ENCODE measurements at regions not wholly inside any gene's neighbourhood (a gene's known extent, or its start where the extent isn't known, plus 50 kb on each side); places are given as distances from the start of the nearest gene placed in this dataset.
"Not testable (repeated sequence)": the region's sequence is repeated elsewhere in the genome, so short reads cannot be mapped to it uniquely, and the experiment has no call there.

GRCh38 chr17:52982331-52982730 lies 823.8 kb upstream of the CA10 start:
- DNase-seq = no peak
- Mint-ChIP-seq H3K4me3 (no peak overlapping the region), H3K4me1 (no peaks in the 10 kb centered on the region), H3K9me3 (peaks cover 0 to 14% of the 10 kb centered on the region in 2 donors), H3K27me3 (no peaks in the 10 kb centered on the region), H3K27ac (no peak overlapping the region)
- ATAC-seq = no peak

GRCh38 chr17:52979921-52980320 lies 821.4 kb upstream of the CA10 start:
- H3K27ac Mint-ChIP-seq = no peak overlapping the region
- no peak overlapping the region for H3K4me3 Mint-ChIP-seq
- DNase-seq (no peak), ATAC-seq (no peak)
- peaks cover 1 to 6% of the 10 kb centered on the region in 2 donors for H3K9me3 Mint-ChIP-seq
- no peaks in the 10 kb centered on the region for H3K4me1 Mint-ChIP-seq
- H3K27me3 Mint-ChIP-seq = no peaks in the 10 kb centered on the region

DNA sequence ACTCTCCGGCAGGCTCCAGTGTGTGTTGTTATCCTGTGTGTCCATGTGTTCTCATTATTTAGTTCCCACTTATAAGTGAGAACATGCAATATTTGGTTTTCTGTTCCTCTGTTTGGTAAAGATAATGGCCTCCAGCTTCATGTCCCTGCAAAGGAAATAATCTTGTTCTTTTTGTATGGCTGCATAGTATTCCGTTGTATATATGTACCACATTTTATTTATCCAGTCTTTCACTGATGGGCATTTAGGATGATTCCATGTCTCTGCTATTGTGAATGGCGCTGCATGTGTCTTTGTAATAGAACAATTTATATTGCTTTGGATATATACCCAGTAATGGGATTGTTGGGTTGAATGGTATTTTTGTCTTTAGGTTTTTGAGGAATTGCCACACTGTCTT lies 807.3 kb upstream of the CA10 start:
- Mint-ChIP-seq H3K9me3 (peaks cover 13 to 16% of the 10 kb centered on the region in 2 donors), H3K27ac (no peak overlapping the region), H3K4me3 (no peak overlapping the region), H3K4me1 (no peaks in the 10 kb centered on the region), H3K27me3 (no peaks in the 10 kb centered on the region)
- DNase-seq (no peak), ATAC-seq (no peak)

DNA sequence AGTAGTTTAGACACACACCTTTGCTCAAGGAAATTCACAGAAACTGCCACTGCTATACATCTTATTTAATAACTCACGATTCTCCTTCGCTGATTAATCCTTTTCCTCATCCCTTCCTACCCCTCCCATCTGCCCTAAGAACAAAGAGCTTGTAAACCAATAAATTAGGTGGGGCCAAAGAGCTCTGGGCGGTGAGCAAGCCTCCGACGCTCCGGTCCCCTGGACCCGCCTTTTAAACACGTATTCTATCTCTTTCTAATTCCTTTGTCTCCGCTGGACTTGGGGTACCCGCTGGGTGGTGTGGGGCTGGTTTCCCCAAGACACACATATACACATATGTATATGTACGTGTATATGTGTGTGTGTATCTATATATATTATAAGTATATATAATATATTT lies 803.2 kb upstream of the CA10 start:
- H3K9me3 Mint-ChIP-seq = peaks cover 16 to 18% of the 10 kb centered on the region in 2 donors
- H3K27me3 Mint-ChIP-seq, ATAC-seq, H3K4me3 Mint-ChIP-seq, DNase-seq, H3K4me1 Mint-ChIP-seq, H3K27ac Mint-ChIP-seq: not testable (repeated sequence)

GRCh38 chr17:52957411-52957810 lies 798.9 kb upstream of the CA10 start:
- ATAC-seq = no peak
- H3K27ac Mint-ChIP-seq = no peak overlapping the region
- no peaks in the 10 kb centered on the region for H3K4me1 Mint-ChIP-seq

DNA sequence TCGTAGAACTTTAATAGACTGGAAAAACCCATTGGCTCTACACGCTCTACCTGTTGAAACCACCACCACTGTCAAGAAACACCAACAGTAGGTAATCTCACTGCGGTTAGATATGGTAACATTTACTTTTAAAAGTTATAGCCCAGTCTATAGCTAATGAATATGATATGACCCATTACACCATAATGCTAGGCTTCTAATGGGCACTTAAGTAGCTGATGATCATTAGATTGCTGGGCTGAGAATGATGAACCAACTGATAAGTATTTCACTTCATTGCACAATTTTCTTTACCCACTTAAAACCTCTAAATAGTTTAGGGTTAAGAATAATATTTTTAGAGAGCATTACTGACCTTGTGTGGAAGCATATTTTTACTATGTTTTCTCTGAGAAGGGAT lies 788.9 kb upstream of the CA10 start:
- H3K4me3 Mint-ChIP-seq = no peak overlapping the region
- ATAC-seq (no peak), DNase-seq (no peak)
- no peak overlapping the region for H3K27ac Mint-ChIP-seq
- H3K27me3 Mint-ChIP-seq = no peaks in the 10 kb centered on the region
- peaks cover 0 to 23% of the 10 kb centered on the region in 2 donors for H3K9me3 Mint-ChIP-seq
- H3K4me1 Mint-ChIP-seq = no peaks in the 10 kb centered on the region

More at GRCh38 chr17:52957411-52957810, 798.9 kb upstream of the CA10 start:
- peaks cover 9 to 10% of the 10 kb centered on the region in 2 donors for H3K9me3 Mint-ChIP-seq
- H3K27me3 Mint-ChIP-seq = no peaks in the 10 kb centered on the region
- H3K4me3 Mint-ChIP-seq = no peak overlapping the region
- no peak for DNase-seq

DNA sequence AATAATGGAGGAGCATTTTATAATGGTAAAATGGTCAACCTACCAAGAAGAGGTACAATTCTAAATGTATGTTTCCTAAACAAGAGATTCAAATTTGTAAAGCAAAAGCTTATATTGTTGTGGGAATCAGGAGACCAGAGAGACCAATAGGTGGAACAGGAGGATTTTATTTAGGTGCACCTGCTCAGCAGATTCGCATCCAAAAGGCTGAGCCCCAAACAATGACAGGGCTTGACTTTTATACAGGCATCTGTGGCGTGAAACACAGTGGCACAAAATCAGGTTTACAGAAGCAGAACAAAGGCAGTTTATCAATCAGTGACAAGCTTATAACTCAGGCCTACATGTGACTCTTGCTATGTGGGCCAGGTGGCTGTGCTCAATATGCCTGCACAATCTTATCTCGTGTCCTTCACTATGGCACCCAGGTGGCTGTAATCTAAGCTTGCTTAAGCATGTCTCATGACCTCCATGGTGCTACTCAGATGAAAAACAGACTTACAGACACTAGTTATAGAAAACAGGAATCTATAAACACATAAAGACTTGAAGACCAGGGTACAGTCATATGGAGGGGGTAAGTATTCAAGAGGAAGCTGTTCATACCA lies 780.2 kb upstream of the CA10 start:
- Mint-ChIP-seq H3K9me3 (peaks cover 6 to 47% of the 10 kb centered on the region in 2 donors), H3K4me3 (no peak overlapping the region), H3K27ac (no peak overlapping the region), H3K4me1 (no peaks in the 10 kb centered on the region), H3K27me3 (no peaks in the 10 kb centered on the region)
- ATAC-seq (no peak), DNase-seq (no peak)

DNA sequence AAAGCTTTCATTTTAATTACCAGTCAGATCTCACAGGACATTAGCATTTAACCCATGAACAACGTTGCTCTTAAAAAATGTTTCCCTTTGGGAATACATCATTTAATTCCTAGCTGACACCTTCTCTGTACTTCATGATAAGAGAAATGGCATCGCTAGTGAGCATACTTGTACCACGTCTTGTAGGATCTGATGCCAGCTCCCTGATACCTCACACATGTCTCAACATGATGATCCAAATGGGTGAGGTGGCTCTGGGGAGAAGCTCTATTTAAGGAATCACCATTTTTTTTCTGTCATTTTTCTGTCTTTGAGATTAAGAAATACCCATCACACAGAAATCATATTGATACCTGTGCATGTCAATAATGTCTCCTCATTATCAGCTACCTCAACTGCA lies 772.1 kb upstream of the CA10 start:
- Mint-ChIP-seq H3K4me1 (no peaks in the 10 kb centered on the region), H3K27ac (no peak overlapping the region), H3K9me3 (peaks cover 4 to 8% of the 10 kb centered on the region in 2 donors), H3K4me3 (no peak overlapping the region), H3K27me3 (no peaks in the 10 kb centered on the region)
- ATAC-seq (no peak), DNase-seq (no peak)

- peaks cover 4 to 8% of the 10 kb centered on the region in 2 donors for H3K9me3 Mint-ChIP-seq
- no peak for ATAC-seq
- DNase-seq = no peak
- H3K27me3 Mint-ChIP-seq = no peaks in the 10 kb centered on the region
- no peaks in the 10 kb centered on the region for H3K4me1 Mint-ChIP-seq
- H3K27ac Mint-ChIP-seq = no peak overlapping the region
- H3K4me3 Mint-ChIP-seq = no peak overlapping the region
These were observed 771.6 kb upstream of the CA10 start for GRCh38 chr17:52930145-52930544.

DNA sequence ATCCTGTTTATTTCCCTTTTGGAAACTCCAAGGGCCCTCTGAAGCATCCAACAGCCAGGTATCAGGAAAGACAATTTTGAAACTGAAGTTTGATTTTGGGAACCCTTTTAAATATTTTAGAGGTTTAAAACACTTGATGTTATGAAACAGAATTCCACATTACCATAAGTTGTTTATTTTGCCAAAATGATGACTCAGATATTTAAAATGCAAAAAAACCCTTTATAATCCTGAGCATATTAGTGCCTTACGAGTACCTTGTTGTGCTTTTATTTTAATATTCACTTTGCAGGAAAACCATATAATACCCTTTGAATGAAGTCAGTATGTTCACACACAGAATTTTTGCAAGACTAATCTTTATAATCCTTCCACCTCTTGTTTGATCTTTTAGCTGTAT lies 765.1 kb upstream of the CA10 start:
- ATAC-seq (no peak), DNase-seq (no peak)
- peaks cover 4 to 8% of the 10 kb centered on the region in 2 donors for H3K9me3 Mint-ChIP-seq
- no peaks in the 10 kb centered on the region for H3K4me1 Mint-ChIP-seq
- no peak overlapping the region for H3K4me3 Mint-ChIP-seq
- H3K27me3 Mint-ChIP-seq = no peaks in the 10 kb centered on the region
- H3K27ac Mint-ChIP-seq = no peak overlapping the region

GRCh38 chr17:52899235-52899634 lies 740.7 kb upstream of the CA10 start:
- DNase-seq (no peak), ATAC-seq (no peak)
- peaks cover 0 to 9% of the 10 kb centered on the region in 2 donors for H3K9me3 Mint-ChIP-seq
- no peak overlapping the region for H3K4me3 Mint-ChIP-seq
- no peaks in the 10 kb centered on the region for H3K27me3 Mint-ChIP-seq
- H3K27ac Mint-ChIP-seq = no peak overlapping the region
- H3K4me1 Mint-ChIP-seq = no peaks in the 10 kb centered on the region

GRCh38 chr17:52895272-52895671 lies 736.8 kb upstream of the CA10 start:
- ATAC-seq (no peak), DNase-seq (no peak)
- Mint-ChIP-seq H3K4me3 (no peak overlapping the region), H3K9me3 (peaks cover 0 to 3% of the 10 kb centered on the region in 2 donors), H3K27me3 (no peaks in the 10 kb centered on the region), H3K27ac (no peak overlapping the region), H3K4me1 (no peaks in the 10 kb centered on the region)

DNA sequence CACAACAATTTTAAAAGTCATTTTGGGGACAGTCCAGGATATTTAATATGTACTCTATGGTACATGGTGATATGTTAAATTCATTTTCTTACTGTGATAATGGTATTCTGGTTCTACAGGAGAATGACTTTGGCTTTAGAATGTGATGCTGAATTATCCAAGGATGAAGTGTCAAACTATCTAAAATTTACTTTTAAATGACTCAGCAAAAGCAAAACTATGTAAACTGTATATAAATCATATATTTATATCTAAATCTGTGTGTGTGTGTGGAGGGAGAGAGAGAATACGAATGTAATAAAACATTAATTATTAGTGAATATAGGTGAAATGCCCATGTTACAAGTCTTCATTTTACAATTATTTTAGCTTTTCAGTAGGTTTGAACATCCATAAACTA lies 733.8 kb upstream of the CA10 start:
- ATAC-seq (no peak), DNase-seq (no peak)
- no peak overlapping the region for H3K4me3 Mint-ChIP-seq
- no peaks in the 10 kb centered on the region for H3K4me1 Mint-ChIP-seq
- no peak overlapping the region for H3K27ac Mint-ChIP-seq
- H3K27me3 Mint-ChIP-seq = no peaks in the 10 kb centered on the region
- no peaks in the 10 kb centered on the region for H3K9me3 Mint-ChIP-seq

GRCh38 chr17:52885882-52886281 lies 727.4 kb upstream of the CA10 start:
- no peak overlapping the region for H3K4me3 Mint-ChIP-seq
- H3K27ac Mint-ChIP-seq = no peak overlapping the region
- ATAC-seq (no peak), DNase-seq (no peak)
- no peaks in the 10 kb centered on the region for H3K4me1 Mint-ChIP-seq
- H3K27me3 Mint-ChIP-seq = no peaks in the 10 kb centered on the region
- peaks cover 0 to 11% of the 10 kb centered on the region in 2 donors for H3K9me3 Mint-ChIP-seq

DNA sequence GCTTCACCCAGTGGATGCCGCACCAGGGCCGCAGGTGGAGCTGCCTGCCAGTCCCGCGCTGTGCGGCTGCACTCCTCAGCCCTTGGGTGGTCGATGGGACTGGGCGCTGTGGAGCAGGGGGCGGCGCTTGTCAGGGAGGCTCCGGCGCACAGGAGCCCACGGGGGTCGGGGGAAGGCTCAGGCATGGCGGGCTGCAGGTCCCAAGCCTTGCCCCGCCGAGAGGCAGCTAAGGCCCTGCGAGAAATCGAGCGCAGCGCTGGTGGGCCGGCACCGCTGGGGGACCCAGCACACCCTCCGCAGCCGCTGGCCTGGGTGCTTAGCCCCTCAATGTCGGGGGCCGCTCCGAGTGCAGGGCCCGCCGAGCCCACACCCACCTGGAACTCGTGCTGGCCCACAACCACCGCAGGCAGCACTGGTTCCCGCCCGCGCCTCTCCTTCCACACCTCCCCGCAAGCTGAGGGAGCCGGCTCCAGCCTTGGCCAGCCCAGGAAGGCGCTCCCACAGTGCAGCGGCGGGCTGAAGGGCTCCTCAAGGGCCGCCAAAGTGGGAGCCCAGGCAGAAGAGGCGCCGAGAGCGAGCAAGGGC lies 725.5 kb upstream of the CA10 start:
- H3K4me3 Mint-ChIP-seq, H3K27me3 Mint-ChIP-seq: not testable (repeated sequence)

DNA sequence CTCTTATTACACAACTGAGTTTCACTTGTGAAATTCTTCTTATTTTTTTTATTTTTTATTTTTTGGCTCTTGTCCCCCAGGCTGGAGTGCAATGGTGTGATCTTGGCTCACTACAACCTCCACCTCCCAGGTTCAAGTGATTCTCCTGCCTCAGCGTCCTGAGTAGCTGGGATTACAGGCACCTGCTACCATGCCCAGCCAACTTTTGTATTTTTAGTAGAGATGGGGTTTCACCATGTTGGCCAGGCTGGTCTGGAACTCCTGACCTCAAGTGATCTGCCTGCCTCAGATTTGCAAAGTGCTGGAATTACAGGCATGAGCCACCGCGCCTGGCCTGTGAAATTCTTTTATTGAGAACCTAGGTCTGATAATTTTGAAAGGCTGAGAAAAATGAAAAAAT lies 688.3 kb upstream of the CA10 start:
- H3K9me3 Mint-ChIP-seq, H3K27ac Mint-ChIP-seq, H3K4me3 Mint-ChIP-seq, ATAC-seq, H3K4me1 Mint-ChIP-seq, H3K27me3 Mint-ChIP-seq, DNase-seq: not testable (repeated sequence)

More for the DNA sequence above, 725.5 kb upstream of the CA10 start:
- H3K27ac Mint-ChIP-seq, DNase-seq, H3K4me1 Mint-ChIP-seq, ATAC-seq: not testable (repeated sequence)
- H3K9me3 Mint-ChIP-seq = peaks cover 0 to 11% of the 10 kb centered on the region in 2 donors

DNA sequence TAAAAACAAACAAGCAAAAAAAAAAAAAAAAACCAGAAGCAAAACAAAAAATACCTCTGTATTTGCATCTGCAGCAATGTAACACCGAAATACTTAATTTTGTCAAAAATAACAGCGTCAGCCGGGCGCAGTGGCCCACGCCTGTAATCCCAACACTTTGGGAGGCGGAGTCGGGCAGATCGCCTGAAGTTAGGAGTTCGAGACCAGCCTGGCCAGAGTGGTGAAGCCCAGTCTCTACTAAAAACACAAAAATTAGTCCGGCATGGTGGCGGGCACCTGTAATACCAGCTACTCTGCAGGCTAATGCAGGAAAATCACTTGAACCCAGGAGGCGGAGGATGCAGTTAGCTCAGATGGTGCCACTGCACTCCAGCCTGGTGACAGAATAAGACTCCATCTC lies 683.5 kb upstream of the CA10 start:
- no peak overlapping the region for H3K27ac Mint-ChIP-seq
- ATAC-seq (no peak), DNase-seq (no peak)
- H3K4me3 Mint-ChIP-seq = no peak overlapping the region
- peaks cover 0 to 4% of the 10 kb centered on the region in 2 donors for H3K9me3 Mint-ChIP-seq
- H3K27me3 Mint-ChIP-seq = no peaks in the 10 kb centered on the region
- no peaks in the 10 kb centered on the region for H3K4me1 Mint-ChIP-seq
